ENCODE measurements at regions not wholly inside any gene's neighbourhood (a gene's known extent, or its start where the extent isn't known, plus 50 kb on each side); places are given as distances from the start of the nearest gene placed in this dataset.

DNA sequence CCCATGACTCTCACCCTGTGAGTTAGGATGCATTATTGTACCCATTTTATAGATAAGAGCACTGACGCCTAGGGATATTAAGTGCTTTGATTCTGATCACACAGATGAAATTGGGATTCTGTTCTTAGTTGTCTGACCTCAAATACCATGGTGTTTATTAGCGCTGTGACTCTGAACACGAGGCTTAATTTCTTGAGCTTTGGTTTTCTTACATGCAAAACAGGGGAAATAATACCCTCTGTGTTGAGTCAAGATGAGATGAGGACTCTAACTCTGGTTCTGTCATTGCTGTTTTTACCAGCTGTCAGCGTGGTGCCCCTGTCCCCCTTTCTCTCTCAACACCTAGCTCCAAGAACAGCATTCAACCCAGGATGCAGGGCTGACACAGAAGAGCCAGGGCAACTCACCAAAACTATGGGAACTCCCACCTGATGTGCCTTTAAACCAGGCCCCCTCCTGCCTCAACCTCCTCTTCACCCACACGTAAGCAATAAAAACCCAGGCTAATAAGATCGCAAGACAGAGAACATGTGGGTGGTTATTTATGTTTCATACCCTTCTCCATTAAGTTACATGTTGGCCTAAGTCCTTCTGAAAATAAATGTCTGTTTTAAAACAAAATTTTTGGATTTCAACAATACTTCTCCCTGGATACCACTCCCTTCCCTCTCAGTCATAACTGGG lies 100.1 kb upstream of the SPATA12 start:
- no peak for TF ChIP-seq RAD21 (IDR thresholded peaks at IDR 0.05; ENCODE audit: low read depth)
- TF ChIP-seq ZNF274 (IDR thresholded peaks at IDR 0.05; ENCODE audit: low read depth, low read length), result no peak
- TF ChIP-seq JUND (IDR thresholded peaks at IDR 0.05), result no peak
- TF ChIP-seq, protein P1, sequence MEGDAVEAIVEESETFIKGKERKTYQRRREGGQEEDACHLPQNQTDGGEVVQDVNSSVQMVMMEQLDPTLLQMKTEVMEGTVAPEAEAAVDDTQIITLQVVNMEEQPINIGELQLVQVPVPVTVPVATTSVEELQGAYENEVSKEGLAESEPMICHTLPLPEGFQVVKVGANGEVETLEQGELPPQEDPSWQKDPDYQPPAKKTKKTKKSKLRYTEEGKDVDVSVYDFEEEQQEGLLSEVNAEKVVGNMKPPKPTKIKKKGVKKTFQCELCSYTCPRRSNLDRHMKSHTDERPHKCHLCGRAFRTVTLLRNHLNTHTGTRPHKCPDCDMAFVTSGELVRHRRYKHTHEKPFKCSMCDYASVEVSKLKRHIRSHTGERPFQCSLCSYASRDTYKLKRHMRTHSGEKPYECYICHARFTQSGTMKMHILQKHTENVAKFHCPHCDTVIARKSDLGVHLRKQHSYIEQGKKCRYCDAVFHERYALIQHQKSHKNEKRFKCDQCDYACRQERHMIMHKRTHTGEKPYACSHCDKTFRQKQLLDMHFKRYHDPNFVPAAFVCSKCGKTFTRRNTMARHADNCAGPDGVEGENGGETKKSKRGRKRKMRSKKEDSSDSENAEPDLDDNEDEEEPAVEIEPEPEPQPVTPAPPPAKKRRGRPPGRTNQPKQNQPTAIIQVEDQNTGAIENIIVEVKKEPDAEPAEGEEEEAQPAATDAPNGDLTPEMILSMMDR (IDR thresholded peaks at IDR 0.05 in 2 of 3, conservative IDR thresholded peaks at IDR 0.05 in 1 of 3; ENCODE audit: borderline replicate concordance in 1 of 3, insufficient read depth in 1 of 3, low read depth in 2 of 3, low read length in 2 of 3), result no peak
- TF ChIP-seq POLR2A (IDR thresholded peaks at IDR 0.05; ENCODE audit: borderline replicate concordance, extremely low read depth, insufficient read depth, insufficient read length), result no peak

Data from HCT116 (cell line).